GM19455 (cell line): ENCODE measurements at regions not wholly inside any gene's neighbourhood (a gene's known extent, or its start where the extent isn't known, plus 50 kb on each side); places are given as distances from the start of the nearest gene placed in this dataset.

Experiments
- ATAC-seq: cut with Tn5 transposase; IDR thresholded peaks from one replicate; pipeline ENCODE4 v1.9.1; 2021; ENCODE audit not compliant: unreplicated experiment

DNA sequence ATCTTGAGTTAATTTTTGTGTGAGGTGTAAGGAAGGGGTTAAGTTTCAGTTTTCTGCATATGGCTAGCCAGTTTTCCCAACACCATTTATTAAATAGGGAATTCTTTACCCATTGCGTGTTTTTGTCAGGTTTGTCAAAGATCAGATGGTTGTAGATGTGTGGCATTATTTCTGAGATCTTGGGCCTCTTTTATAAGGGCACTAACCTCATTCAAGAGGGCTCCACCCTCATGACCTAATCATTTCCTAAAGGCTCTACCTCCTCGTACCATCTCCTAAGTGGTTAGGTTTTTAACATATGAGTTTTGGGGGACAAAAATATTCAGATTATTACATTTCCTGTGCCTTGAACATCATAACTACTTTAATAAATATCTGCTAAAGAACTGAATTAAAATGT is 510.9 kb downstream of the UTRN start:
- no peak for ATAC-seq

DNA sequence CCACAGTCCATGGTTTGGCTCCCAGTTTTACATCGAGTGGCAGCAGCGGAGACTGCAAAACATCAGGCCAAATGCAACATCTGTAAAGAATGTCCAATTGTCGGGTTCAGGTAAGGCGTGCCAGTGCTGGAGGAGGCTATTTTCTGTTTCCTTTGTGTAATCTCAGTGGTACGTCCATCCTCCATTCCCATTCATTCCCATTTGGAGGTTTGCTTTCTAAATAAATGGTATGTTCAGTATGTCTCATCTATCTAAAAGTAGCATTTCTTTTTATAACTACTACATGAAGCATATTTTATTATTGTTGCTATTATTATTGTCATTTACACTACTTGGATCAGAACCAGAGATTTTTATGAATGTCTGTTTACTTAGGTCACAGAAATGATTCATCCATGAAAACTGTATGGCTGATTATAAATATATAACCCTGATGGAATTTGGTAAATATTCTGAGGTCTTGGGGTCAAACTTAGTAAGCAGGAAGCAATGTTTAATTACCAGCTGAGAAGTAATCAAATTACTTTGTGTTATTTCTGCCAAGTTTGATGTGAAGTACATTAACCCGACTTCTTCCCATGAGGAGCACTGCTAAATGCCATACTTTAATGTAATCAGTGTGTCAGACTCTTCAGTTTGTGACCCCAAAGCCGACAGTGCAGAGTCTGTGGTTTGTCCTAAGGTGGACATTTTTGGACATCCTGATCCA is 512.9 kb downstream of the UTRN start:
- no peak for ATAC-seq

DNA sequence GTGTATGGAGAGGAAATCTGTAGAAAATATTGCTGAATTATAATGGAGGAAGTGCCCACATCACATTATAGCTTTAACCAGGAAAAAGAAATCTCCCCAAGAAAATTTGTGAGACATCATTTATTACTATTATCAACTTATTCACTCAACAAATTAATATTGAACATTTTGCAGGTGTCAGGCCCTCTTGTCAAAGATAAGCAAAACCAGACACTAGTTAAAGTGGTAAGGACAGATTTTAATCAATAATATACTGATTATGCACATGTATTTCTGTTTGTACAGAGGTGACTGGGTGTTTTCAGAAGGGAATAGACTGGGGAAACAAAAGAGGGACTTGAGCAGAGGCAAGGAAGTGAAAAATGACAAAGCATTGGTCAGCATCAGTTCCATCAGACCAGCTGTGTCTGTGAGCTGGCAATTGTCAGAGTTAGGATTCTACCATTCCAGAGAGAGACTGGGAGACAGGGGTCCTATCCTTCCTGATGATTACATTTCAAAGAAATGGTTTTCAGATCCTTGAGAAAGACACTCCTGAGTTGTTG is 519.2 kb downstream of the UTRN start:
- no peak for ATAC-seq

DNA sequence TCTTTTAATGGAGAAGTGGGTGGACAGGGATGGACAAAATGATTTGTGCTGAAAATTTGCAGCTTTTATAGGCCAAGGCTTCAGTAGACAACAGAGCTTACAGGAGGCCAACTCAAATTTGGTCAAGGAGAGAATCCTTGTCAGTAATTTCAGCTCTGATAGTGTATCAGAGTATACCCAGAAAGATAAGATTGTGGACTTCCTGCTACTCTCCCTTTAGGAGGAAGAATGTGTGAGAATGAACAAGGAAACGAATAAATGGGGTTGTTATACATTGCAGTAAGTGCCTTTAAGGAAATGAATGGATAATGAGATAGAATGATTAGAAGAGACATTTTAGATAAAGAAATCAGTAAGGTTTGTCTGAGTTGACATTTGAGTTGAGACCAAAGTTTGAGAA is 519.9 kb downstream of the UTRN start:
- no peak for ATAC-seq

DNA sequence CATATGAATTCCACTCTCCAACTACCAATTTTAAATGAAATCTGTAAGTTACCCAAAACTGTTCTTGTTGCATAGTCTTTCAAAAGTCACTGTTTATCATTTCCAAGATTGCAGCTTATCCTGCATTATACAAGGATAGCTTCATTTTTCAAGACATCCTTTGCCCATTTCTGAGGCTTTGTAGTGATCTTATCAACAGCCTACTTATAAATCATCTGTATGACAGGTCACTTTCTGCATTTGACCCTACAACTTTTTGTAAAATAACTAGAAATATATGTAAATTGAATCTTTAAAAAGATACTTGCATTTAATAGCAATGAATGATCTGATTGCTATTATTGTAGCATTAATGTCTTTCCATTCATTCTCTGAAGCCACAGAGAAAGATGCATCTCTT is 521.1 kb downstream of the UTRN start:
- ATAC-seq, result no peak

DNA sequence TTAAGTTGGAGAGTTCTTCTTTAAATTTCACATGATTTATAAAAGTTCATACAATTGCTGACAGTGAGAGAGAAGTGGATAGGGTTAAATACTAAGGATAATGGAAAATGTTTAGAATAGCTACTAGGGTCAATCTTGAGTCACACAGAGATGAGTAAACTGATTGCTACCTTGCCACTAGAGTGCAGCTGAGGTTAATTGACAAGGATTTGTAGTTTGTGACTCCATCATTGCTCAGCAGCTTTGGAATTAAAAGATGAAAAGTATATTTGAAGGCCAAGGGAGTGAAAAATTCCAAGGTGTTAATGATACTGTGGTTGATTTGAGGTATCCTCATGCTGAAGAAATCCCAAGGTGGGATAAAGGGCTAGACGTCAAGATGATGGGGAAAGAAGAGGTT is 524.0 kb downstream of the UTRN start:
- ATAC-seq, result no peak

DNA sequence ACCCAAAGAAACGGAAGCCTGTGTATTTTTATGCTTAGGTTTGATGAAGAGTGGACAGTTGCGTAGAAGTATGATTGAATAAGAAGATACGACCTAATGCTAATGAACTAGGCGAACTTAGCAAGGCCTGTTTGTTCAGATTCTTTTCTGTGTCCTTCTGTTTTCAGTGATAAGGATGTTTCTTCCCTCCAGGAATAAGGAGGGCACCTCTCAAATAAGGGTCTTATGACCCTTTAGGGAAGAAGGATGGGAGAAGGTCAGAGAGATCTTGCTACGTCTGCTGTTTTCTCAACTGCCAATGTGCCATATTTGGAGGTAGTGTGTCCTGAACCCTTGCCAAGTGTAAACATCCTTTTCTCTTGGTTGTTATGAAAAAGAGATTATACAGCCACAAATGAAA is 524.8 kb downstream of the UTRN start:
- ATAC-seq, result no peak

DNA sequence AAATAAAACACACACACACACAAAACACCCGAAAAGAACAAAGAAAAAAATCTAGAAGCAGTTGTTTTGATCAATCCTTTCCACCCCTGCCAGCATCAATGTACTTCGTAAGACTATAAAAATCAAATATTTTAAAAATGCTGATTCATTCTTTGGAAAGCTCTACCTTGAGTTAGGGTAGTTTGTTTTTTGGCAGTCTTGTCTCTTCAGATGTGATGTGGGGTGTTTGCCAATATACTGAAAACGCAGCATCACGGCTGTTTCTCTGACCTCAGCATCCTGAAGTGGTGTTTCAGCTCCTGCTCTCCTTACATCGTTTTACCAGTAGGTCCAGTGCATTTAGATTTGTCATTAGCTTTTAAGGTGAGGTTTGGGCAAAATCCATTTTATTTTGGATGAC is 526.0 kb downstream of the UTRN start:
- ATAC-seq, result no peak

DNA sequence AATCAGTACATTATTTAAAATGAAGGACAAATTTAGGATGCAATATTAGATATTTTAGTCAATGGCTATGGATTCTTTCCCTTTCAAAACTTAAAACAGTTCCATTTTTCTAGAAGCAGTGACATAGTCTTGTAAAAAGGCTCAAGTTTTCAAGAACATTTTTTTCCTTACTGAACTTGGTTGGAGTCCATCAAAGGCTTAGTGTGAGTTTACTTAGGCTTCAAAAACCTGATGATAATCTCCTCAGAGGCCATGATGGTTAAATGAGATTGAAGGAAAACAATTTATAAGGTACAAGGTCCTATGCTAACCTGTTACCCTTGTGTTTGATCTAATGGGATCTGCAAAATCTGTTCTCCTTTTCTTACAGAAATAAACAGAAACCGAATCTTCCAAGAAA is 531.8 kb downstream of the UTRN start:
- ATAC-seq, result no peak

DNA sequence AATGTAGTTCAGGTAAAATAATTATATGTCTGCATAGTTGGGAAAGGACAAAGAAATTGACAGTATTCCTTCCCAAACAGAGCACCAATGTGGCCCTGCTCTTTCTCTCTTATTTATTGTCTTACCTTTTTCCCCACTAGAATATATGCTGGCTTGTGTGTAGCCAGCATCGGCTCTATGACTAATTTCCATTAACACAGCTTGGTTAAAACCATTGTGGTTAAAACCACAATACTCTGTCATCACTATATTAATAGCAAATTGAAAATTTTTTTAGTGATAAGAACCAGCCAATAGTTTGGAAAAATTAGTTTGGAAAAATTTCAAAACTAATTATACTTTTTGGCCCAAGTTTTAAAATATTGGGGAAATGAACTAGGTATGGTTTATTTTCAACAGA is 535.1 kb downstream of the UTRN start:
- no peak for ATAC-seq

DNA sequence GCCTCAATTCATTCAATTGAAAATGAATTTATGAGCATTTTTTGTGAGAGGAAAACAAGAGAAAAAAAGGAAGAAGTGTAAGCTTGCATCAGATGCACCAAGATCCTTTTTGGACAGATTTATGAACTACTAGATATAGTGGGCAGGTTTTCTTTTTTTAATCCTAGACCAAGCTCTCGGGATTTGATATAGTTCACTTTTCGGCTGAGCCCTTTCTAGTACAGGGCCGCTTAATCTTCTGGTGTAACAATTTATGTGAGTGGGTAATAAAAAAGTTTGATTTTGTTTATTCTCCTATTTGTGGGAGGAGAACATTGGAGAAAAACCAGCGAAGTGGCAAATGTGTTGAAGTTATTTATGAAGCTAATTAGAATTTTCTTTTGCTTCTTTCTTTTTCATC is 538.0 kb downstream of the UTRN start:
- no peak for ATAC-seq

DNA sequence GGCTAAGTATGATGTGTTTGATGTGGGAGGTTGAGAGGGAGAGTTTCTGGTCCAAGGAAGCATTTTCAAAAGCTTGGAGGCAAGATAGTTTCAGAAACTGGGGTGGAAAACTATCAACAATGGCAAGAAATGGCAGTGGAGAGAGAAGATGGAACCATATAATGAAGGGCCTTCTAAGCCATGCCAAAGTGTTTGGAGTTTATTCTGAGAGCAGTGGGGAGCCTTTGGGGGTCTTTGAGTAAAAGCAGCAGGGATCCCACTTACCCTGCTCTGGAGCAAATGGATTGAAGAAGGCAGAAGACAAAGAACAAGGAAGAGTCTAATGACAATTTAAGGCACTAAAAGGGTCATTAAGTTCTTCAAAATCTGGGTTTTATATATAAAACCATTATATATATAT is 538.9 kb downstream of the UTRN start:
- ATAC-seq, result no peak

DNA sequence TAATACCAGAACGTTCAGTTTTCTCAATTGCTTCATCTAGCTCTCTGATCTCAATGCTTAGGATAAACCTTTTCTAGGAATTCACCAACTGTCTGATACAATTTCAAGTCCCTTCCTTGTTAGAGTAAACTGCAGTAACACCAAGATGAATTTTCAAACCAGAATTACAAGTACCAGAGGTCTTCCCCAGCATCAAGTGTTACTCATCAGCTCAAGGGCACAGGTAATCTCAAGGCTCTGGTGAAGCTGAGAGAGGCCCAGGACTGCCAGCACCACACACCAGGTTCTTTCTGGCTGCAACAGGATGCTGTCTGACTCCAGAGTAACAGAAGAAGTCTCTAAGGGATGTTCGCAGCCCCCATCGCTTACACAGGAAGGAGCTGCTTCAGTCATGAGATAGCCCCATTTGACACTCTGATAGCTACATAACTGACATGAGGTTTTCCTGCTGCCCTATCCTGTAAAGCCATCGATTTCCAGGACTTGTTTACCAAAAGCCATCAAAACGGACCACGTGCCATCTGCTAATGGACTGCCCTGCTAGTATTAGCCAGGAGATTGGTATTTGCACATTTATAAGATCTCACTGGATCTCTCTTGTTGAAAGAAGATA is 549.4 kb downstream of the UTRN start:
- ATAC-seq, result no peak

DNA sequence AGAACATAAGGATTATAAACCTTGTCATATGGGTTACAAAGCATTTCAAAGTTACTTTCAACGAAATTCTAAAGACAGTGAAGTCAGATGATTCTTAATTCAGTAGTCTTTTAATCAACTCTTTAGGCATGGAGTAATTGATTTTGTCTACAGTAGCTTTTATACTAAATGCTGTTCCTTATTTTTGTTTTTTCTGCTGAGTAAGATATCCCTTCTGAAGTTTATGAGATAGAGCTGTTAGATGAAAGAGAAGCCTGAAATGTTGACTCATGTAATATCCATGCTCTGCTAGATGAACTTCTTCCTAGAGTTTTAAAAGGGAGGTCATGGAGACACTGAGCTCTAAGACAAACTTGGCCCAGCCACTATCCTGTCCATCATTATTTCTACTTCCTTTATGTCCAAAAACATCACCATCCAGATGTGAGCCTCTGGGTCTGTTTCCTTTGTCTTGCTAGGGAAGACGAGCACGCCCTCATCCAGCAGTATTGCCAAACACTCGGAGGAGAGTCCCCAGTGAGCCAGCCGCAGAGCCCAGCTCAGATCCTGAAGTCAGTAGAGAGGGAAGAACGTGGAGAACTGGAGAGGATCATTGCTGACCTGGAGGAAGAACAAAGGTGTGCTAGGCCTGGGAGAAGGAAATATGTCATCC is 550.3 kb downstream of the UTRN start:
- ATAC-seq, result no peak

DNA sequence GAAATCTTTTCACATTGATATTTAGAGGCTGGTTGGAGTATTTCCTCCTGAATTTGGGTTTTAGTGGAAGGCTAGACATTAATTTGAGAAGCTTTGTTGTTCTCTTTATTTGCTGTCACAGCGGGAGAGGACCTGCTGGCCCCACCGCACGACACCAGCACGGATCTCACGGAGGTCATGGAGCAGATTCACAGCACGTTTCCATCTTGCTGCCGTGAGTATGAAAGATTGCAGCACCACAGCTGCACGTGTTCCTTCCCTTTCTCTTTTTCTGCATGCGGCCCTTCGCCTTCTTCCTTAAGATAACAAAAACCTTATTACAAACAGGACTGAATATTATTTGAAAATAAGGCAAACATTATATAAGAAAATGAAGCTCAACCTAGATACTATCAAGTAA is 555.5 kb downstream of the UTRN start:
- ATAC-seq, result no peak

DNA sequence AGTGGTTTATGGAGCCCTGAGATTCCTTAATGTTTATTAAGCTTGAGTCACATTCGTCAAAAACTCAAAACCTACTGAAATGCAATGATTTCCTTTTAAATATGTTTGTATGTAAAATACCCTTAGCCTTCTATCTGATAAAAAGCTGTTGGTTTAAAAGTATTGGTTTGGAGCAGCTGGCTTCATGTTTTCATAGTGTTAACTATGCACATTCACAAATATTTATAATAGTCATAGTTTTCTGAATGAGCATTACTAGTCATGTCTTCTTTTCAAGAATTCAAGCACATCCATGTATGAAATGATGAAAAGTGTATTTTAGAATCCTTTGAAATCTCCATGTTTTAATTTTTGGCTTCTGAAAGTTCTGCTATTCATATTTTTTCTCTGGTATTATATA is 558.6 kb downstream of the UTRN start:
- ATAC-seq, result no peak

DNA sequence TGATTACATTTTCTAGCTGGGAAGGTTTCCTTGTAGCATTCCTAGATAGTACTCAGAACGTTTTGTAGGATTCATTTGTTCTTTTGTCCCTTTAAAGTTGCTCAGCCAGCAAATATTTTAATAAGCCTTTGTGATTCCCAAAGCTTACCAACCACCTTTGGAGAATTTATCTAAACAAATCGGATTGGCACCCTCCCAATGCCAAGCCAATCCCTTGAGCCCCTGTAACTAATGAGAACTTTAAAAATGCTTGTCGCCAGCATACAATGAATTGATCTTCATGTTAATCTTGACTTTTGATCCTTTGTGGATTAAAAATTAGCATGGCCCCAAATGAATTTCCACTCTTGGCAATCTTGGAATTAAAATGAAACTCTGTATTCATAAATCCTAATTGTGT is 559.5 kb downstream of the UTRN start:
- ATAC-seq, result no peak

DNA sequence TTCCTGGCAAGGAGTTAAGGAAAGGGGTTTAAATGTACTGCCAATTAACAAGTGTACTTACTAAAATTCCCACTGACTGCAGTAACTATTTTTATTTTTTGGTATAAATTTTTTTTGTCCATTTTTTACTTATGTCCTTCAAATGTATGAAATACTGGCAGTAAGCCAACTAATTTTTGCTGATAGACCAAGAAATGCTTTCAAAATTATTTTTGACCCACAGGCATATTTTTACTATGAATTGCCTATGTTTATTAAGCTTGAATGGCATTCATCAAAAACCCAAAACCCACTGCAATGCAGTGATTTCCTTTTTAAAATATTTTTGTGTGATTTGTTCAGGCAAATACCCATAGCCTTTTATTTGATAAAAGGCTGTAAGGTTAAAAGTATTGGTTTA is 560.1 kb downstream of the UTRN start:
- no peak for ATAC-seq

DNA sequence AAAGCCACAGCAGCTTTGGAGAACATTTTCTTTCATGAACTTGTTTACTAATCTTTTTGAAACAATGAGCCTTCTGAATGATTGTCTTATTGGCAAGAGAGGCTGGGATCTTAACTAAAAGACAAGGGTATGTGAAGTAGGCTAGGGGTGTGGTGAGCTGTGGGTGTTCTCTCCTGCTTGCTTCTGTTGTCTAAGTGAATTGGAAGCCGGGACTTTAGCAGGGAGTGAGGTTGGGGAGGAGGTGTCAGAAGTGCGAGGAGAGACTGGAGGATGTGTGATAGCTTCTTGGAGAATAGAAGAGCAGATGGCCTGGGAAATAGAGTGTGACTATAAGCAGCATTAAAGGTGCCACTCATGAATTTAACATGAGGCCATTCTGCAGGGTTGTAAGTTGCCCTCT is 562.8 kb downstream of the UTRN start:
- ATAC-seq, result no peak

DNA sequence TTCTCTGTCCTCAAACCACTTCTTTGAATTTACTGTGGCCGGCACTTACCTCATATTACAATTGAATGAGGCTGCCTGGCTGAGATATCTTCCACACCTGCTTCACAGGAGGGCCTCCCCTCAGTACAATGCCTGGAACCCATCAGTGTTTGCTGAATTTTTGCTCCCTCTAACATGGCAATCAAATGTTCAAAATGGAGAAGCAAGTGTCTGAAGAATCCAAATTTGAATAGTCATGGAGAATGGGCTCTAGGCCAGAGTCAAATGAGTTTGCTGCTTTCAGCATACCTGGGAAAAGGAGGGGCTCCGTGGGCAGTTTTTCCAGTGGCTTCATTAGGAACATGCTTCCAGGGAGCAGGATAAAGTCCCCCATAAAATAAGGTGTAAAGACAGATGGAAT is 564.8 kb downstream of the UTRN start:
- ATAC-seq, result no peak

DNA sequence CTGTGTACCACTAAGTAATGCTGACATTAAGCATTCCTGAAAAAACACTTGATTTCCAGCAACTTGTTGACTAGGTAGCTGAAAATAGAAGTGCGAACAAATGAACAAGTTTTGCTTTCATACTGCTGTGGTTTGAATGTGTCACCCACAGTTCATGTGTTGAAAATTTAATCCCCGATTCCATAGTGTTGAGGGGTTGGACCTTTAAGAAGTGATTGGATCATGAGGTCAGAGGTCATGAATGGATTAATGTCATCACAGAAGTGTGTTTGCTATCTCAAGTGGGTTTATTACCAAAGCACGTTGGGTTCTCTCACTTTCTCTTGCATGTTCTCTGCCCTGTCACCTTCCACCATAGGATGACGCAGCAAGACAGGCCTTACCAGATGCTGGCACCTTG is 568.5 kb downstream of the UTRN start:
- no peak for ATAC-seq

DNA sequence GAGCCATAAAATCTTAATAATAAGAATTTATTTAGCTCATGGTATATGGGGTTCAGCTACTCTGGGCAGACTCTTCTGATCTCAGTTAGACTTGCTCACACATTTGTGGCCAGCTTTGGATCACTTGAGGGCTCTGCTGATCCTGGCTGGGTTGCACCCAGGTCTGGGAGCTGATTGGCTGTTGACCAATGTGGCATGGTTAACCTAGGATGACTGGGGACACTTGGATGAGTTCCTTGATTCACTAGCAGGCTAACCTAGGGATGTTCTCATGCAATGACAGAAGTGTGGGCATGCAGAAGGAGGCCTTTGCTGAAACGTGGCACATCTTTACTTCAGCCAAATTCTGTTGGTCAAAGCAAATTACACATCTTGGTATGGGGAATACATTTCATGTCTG is 569.5 kb downstream of the UTRN start:
- no peak for ATAC-seq
